ENCODE measurements at regions not wholly inside any gene's neighbourhood (a gene's known extent, or its start where the extent isn't known, plus 50 kb on each side); places are given as distances from the start of the nearest gene placed in this dataset.

DNA sequence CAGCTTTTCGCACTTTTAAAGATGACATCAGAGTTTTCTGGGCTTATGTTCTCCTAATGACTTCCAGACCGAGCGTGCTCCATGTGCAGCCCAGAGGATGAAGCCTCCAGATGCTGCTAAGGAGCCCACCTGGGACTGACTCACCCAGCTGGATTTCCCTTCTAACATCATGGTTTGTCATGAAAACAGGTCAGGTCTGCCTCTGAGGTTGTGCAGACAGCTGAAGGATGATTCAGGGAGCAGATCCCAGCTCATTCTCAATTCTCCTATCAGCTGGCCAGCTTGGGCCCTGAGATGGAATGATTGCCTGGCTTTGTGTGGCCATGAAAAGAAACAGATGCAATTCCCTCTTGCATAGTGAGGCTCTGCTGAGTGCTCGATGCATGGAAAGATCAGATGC, 123.9 kb upstream of the DUSP10 start:
- TF ChIP-seq EZH2 (IDR thresholded peaks at IDR 0.05; ENCODE audit: low read depth) = no peak
- TF ChIP-seq, protein P1, sequence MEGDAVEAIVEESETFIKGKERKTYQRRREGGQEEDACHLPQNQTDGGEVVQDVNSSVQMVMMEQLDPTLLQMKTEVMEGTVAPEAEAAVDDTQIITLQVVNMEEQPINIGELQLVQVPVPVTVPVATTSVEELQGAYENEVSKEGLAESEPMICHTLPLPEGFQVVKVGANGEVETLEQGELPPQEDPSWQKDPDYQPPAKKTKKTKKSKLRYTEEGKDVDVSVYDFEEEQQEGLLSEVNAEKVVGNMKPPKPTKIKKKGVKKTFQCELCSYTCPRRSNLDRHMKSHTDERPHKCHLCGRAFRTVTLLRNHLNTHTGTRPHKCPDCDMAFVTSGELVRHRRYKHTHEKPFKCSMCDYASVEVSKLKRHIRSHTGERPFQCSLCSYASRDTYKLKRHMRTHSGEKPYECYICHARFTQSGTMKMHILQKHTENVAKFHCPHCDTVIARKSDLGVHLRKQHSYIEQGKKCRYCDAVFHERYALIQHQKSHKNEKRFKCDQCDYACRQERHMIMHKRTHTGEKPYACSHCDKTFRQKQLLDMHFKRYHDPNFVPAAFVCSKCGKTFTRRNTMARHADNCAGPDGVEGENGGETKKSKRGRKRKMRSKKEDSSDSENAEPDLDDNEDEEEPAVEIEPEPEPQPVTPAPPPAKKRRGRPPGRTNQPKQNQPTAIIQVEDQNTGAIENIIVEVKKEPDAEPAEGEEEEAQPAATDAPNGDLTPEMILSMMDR (conservative IDR thresholded peaks at IDR 0.05) = no peak

Data from PC-9 (cell line).